Coronary artery (tissue), 2 donors: ENCODE measurements at regions not wholly inside any gene's neighbourhood (a gene's known extent, or its start where the extent isn't known, plus 50 kb on each side); places are given as distances from the start of the nearest gene placed in this dataset.
"Not testable (repeated sequence)": the region's sequence is repeated elsewhere in the genome, so short reads cannot be mapped to it uniquely, and the experiment has no call there.

Experiments
- DNase-seq: peaks from one replicate; pipeline ENCODE4 v3.0.0-alpha.2; 2017; ENCODE audit warnings: low spot score
- H3K27ac ChIP-seq, 2 donors: fragments of 200-600 bp; sonication (generic); one replicate each; pipeline ENCODE4 v1.5.1; 2016 to 2019
- H3K4me3 ChIP-seq: fragments of 200-600 bp; sonication (generic); 2 replicates; pipeline ENCODE4 v1.5.1; 2016; ENCODE audit warnings: mild to moderate bottlenecking, moderate library complexity
- TF ChIP-seq, protein P1 (sequence below): fragments of 200-600 bp; sonication (generic); IDR thresholded peaks from one replicate; pipeline ENCODE4 v1.5.1; 2019; ENCODE audit warnings: antibody characterized with exemption

DNA sequence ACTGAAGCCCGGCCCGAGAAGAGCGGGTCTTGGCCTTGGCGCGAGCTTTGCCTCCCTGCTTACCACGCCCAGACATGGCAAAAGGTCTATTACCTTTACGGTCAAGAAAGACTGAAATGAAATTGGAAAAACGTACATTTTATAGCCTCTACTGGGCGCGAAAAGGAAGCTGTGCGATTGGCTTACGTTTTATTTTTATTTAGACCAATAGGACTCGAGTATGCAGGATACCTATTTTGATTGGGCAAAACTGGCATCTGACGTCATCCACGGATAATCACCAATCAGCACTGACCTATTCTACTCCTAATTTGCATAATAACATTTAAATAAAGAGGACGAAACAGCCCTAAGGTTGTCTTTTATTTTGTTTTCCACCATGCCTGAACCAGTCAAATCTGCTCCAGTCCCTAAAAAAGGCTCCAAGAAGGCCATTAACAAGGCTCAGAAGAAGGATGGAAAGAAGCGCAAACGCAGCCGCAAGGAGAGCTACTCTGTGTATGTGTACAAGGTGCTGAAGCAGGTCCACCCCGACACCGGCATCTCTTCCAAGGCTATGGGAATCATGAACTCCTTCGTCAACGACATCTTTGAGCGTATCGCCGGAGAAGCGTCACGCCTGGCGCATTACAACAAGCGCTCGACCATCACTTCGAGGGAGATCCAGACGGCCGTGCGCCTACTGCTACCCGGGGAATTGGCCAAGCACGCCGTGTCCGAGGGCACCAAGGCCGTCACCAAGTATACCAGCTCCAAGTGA, 97.4 kb downstream of the OR2B2 start:
- Histone ChIP-seq H3K27ac (peak overlapping the region; percentile 53 to 75), H3K4me3 (peak overlapping the region; percentile 64)
- no peak for DNase-seq
- TF ChIP-seq, protein P1, sequence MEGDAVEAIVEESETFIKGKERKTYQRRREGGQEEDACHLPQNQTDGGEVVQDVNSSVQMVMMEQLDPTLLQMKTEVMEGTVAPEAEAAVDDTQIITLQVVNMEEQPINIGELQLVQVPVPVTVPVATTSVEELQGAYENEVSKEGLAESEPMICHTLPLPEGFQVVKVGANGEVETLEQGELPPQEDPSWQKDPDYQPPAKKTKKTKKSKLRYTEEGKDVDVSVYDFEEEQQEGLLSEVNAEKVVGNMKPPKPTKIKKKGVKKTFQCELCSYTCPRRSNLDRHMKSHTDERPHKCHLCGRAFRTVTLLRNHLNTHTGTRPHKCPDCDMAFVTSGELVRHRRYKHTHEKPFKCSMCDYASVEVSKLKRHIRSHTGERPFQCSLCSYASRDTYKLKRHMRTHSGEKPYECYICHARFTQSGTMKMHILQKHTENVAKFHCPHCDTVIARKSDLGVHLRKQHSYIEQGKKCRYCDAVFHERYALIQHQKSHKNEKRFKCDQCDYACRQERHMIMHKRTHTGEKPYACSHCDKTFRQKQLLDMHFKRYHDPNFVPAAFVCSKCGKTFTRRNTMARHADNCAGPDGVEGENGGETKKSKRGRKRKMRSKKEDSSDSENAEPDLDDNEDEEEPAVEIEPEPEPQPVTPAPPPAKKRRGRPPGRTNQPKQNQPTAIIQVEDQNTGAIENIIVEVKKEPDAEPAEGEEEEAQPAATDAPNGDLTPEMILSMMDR, result no peak

DNA sequence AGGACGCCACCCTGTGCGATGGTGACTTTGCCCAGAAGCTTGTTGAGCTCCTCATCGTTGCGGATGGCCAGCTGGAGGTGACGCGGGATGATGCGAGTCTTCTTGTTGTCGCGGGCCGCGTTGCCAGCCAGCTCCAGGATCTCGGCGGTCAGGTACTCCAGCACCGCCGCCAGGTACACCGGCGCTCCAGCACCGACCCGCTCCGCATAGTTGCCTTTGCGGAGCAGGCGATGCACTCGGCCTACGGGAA, 97.9 kb downstream of the OR2B2 start:
- peak overlapping the region in 1 of 2 donors; percentile 75 for H3K27ac ChIP-seq
- not testable (repeated sequence) for DNase-seq
- peak overlapping the region; percentile 64 for H3K4me3 ChIP-seq

DNA sequence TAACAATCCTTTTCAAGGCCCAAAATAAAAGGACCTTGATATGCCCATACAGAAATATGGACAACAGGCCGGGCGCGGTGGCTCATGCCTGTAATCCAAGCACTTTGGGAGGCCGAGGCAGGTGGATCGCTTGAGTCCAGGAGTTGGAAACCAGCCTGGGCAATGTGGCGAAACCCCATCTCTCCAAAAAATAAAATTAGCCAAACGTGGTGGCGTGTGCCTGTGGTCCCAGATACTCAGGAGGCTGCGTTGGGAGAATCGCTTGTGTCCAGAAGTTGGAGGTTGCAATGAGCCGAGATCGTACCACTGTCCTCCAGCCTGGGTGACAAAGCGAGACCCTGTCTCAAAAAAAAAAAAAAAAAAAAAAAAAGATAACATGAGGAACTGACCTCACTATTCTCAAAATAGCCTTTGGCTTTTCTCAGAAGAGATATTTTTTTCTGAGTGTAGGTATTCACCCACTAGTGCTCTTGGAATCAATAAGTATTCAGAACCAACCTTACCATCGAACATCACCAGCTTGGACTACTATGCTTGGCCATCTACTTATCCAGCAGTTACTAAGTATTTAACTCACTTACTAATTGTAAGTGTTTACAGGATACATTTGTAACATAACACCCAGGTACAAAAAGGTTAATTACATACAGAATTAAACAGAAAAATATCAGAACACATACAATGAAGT, 99.2 kb downstream of the OR2B2 start:
- TF ChIP-seq, protein P1, result no peak
- DNase-seq, result no peak
- H3K27ac ChIP-seq, result no peak overlapping the region

DNA sequence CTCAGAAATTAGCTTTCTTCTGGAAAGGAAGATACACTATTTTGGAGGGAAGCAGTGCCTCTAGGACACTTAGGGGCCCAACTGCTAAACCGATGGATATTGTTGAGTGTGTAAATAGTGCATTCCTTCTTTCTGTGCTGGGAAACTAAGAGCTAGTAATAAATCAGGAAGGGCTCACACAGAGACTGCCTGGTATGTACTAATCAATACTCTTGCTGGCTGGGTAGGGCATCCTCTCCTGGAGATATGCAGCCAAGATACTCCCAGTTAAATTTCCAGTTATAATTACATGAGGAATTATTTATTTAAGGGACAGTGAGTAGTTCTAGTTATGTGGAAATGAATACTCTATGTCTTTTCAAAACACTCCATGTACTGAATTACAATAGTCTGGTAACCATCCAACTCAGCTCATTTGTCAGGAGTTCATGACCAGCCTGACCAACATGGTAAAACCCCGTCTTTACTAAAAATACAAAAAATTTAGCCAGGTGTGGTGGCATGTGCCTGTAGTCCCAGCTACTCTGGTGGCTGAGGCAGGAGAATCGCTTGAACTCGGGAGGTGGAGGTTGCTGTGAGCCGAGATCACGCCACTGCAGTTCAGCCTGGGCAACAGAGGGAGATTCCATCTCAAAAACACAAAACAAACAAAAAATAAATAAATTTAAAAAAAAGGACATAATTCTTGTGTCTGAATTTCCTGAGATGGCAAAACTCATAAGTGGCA, 100.0 kb downstream of the OR2B2 start:
- Histone ChIP-seq H3K4me3 (no peak overlapping the region), H3K27ac (no peak overlapping the region)
- DNase-seq, result no peak
- TF ChIP-seq, protein P1, result no peak

More for the DNA sequence above, 99.2 kb downstream of the OR2B2 start:
- H3K4me3 ChIP-seq, result no peak overlapping the region

DNA sequence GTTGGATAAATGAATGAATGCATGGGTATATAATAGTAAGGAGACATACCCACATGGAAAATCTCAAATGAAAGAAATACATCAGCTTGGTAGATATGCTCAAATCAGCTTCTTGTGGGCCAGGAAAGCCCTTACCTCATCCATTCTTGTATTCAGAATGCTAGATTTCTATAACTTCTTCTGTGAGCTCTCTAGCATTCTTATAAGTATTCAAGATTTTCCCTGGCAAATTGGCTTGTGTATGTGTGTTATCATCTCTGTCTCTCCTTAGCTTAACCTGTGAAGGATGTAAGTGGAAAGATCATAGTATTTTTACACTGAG, 100.8 kb downstream of the OR2B2 start:
- TF ChIP-seq, protein P1, result no peak
- no peak for DNase-seq
- H3K4me3 ChIP-seq, result peak overlapping the region; percentile 92
- peak overlapping the region; percentile 73 to 99 for H3K27ac ChIP-seq

DNA sequence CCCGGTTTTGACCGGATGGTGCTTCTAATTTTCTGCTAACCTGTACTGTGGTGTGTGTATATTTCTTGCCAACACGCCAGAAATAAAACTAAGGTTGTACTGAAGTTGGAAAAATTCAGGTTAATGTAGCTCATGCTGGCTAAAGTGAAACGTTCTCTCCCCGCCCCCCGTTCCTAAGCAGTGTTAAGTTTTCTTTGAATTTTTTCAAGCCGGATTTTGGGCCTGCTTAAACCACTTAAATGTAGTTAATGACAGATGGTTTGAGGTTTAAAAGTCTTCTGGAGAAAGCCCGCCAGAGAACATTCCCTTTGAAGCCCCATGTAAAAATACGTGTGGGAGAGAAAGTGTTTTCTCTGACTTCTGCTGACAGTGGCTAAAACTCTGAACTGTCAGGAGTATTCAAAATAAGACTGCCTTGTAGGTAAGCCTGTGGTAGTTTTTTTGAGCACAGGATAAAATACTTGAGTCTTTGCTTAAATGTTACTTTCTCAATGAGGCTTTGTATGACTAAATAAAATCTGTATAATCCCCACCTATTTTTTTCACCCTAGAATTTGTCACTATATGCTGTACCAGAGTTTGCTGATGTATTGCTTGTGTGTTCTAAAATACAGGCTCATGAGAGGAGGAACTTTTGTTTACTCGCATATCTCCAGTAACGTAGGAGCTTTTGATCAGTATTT, 101.3 kb downstream of the OR2B2 start:
- DNase-seq, result no peak
- TF ChIP-seq, protein P1, result no peak
- peak overlapping the region; percentile 92 for H3K4me3 ChIP-seq
- H3K27ac ChIP-seq, result peak overlapping the region; percentile 73 to 99

DNA sequence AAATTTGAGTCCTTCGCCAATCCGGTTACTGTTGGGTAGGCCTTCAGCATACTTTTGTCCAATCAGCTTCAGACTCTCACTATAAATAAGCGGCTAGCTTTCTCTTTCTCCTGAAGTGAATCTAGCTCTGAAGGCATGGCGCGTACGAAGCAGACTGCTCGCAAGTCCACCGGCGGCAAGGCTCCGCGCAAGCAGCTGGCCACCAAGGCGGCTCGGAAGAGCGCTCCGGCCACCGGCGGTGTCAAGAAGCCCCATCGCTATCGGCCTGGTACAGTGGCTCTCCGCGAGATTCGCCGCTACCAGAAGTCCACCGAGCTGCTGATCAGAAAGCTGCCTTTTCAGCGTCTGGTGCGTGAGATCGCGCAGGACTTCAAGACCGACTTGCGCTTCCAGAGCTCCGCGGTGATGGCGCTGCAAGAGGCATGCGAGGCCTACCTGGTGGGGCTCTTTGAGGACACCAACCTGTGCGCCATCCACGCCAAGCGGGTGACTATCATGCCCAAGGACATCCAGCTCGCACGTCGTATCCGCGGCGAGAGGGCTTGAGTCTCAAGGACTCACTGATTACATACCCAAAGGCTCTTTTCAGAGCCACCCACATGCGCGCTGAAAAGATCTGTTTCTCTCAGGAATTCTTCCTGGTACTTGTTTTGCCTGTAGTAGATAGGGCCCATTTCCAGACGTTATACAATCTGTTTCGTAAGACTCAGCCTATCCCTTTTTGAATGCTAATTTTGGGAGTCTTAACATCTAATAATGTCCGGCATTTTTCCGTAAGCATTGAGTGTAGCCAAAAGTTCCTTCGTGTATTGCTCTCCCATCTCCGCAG, 102.0 kb downstream of the OR2B2 start:
- peak; percentile 87 for DNase-seq
- Histone ChIP-seq H3K4me3 (peak overlapping the region; percentile 92), H3K27ac (peak overlapping the region; percentile 73 to 99)
- TF ChIP-seq, protein P1, result no peak
